HCT116 (cell line): ENCODE measurements at regions not wholly inside any gene's neighbourhood (a gene's known extent, or its start where the extent isn't known, plus 50 kb on each side); places are given as distances from the start of the nearest gene placed in this dataset.

Experiments
- CEBPB ChIP-seq: IDR thresholded peaks from 2 replicates; pipeline ENCODE4 v1.6.1; 2012; ENCODE audit warnings: low read depth
- EGR1 ChIP-seq: IDR thresholded peaks from 2 replicates; pipeline ENCODE4 v1.6.1; 2012; ENCODE audit warnings: low read depth
- EZH2phosphoT487 ChIP-seq: fragments of 200-600 bp; IDR thresholded peaks from 2 replicates; pipeline ENCODE4 v1.6.1; 2018; ENCODE audit warnings: antibody characterized with exemption, borderline replicate concordance
- POLR2A ChIP-seq: IDR thresholded peaks from 2 replicates; pipeline ENCODE4 v1.7.0; 2011; ENCODE audit warnings: borderline replicate concordance; ENCODE audit not compliant: insufficient read depth, insufficient read length; ENCODE audit errors: extremely low read depth
- POLR2AphosphoS5 ChIP-seq: IDR thresholded peaks from 2 replicates; pipeline ENCODE4 v1.6.1; 2011; ENCODE audit warnings: mild to moderate bottlenecking, low read depth, low read length, moderate library complexity
- SP1 ChIP-seq: IDR thresholded peaks from 2 replicates; pipeline ENCODE4 v1.6.1; 2012; ENCODE audit warnings: low read depth
- YY1 ChIP-seq: IDR thresholded peaks from 2 replicates; pipeline ENCODE4 v1.6.1; 2011; ENCODE audit warnings: low read length, low read depth, moderate library complexity, mild to moderate bottlenecking; ENCODE audit not compliant: insufficient replicate concordance; ENCODE audit errors: extremely low read depth
- ZNF274 ChIP-seq: fragments of 200-500 bp; sonication (Bioruptor generic); IDR thresholded peaks from 2 replicates; pipeline ENCODE4 v1.6.1; 2014; ENCODE audit warnings: mild to moderate bottlenecking, low read depth, low read length, inconsistent platforms
- TF ChIP-seq, protein P1 (sequence below): IDR thresholded peaks from 2 replicates; pipeline ENCODE4 v1.6.1; 2011; ENCODE audit warnings: mild to moderate bottlenecking, low read length, moderate library complexity; ENCODE audit not compliant: insufficient replicate concordance; ENCODE audit errors: extremely low read depth
- TF ChIP-seq, protein P2 (sequence below), 3 experiments: fragments of 200-600 bp in 1 of 3; sonication (generic) in 1 of 3; IDR thresholded peaks in 2 of 3; conservative IDR thresholded peaks in 1 of 3; 2 replicates each; pipeline ENCODE4 v1.5.1; 2012 to 2017; ENCODE audit warnings: low read depth in 2 of 3, low read length in 2 of 3, antibody characterized with exemption in 1 of 3, borderline replicate concordance in 1 of 3, control low read depth in 1 of 3, mild to moderate bottlenecking in 1 of 3, mixed read lengths in 1 of 3, mixed run types in 1 of 3, moderate library complexity in 1 of 3; ENCODE audit not compliant: insufficient read depth in 1 of 3
- TF ChIP-seq, protein P3 (sequence below): IDR thresholded peaks from 2 replicates; pipeline ENCODE4 v1.6.1; 2012; ENCODE audit warnings: low read depth
- TF ChIP-seq, protein P4 (sequence below): IDR thresholded peaks from 2 replicates; pipeline ENCODE4 v1.6.1; 2012

DNA sequence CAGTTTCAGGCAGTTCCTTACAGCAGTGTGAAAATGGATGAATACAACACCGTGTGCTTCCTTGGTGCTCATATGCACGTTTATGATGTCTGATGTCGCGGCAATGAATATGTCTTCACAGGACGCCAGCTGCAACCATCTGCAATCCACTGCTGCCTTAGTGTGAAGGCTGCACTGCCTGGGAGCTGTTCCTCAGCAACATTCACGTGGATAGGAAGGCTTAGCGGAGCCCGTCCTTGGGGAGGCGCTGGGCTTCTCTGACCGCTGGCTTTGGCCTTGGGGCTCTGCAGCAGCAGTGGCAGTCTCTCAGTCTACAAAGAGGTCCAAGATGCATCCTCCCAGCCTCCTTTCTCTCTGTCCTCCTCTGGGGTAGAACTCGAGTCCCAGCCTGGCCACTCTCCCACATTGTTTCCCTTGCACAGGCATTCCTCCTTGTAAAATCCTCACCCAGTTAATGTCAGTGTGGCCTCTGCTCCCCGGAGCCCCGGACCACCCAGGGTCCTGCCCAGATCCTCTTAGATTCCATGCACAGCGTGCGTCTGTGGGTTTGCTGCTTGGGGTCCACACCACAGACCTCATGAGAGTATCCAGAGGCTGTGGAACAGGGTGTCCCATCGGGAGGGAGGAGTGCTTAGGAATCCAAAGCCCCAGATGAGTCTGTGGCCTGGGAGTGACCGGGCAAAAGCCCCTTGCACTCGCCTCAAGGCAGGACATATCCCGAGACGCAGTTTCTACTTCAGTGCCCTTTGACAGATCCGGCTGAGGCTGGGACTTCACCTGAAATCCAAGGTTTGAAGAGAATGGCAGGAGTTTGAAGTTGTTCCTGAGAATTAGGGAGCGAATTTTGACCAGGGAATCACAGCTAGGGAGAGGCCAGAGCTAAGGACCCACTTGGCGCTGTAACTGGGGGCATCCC, 181.3 kb downstream of the THBS2 start:
- TF ChIP-seq, protein P1, sequence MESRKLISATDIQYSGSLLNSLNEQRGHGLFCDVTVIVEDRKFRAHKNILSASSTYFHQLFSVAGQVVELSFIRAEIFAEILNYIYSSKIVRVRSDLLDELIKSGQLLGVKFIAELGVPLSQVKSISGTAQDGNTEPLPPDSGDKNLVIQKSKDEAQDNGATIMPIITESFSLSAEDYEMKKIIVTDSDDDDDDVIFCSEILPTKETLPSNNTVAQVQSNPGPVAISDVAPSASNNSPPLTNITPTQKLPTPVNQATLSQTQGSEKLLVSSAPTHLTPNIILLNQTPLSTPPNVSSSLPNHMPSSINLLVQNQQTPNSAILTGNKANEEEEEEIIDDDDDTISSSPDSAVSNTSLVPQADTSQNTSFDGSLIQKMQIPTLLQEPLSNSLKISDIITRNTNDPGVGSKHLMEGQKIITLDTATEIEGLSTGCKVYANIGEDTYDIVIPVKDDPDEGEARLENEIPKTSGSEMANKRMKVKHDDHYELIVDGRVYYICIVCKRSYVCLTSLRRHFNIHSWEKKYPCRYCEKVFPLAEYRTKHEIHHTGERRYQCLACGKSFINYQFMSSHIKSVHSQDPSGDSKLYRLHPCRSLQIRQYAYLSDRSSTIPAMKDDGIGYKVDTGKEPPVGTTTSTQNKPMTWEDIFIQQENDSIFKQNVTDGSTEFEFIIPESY: no peak
- TF ChIP-seq, protein P2, sequence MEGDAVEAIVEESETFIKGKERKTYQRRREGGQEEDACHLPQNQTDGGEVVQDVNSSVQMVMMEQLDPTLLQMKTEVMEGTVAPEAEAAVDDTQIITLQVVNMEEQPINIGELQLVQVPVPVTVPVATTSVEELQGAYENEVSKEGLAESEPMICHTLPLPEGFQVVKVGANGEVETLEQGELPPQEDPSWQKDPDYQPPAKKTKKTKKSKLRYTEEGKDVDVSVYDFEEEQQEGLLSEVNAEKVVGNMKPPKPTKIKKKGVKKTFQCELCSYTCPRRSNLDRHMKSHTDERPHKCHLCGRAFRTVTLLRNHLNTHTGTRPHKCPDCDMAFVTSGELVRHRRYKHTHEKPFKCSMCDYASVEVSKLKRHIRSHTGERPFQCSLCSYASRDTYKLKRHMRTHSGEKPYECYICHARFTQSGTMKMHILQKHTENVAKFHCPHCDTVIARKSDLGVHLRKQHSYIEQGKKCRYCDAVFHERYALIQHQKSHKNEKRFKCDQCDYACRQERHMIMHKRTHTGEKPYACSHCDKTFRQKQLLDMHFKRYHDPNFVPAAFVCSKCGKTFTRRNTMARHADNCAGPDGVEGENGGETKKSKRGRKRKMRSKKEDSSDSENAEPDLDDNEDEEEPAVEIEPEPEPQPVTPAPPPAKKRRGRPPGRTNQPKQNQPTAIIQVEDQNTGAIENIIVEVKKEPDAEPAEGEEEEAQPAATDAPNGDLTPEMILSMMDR (IDR thresholded peaks at IDR 0.05 in 2 of 3, conservative IDR thresholded peaks at IDR 0.05 in 1 of 3; ENCODE audit: borderline replicate concordance in 1 of 3, insufficient read depth in 1 of 3, low read depth in 2 of 3, low read length in 2 of 3): no peak
- no peak for TF ChIP-seq POLR2A
- no peak for TF ChIP-seq EGR1
- TF ChIP-seq YY1: no peak
- no peak for TF ChIP-seq EZH2phosphoT487
- TF ChIP-seq, protein P3, sequence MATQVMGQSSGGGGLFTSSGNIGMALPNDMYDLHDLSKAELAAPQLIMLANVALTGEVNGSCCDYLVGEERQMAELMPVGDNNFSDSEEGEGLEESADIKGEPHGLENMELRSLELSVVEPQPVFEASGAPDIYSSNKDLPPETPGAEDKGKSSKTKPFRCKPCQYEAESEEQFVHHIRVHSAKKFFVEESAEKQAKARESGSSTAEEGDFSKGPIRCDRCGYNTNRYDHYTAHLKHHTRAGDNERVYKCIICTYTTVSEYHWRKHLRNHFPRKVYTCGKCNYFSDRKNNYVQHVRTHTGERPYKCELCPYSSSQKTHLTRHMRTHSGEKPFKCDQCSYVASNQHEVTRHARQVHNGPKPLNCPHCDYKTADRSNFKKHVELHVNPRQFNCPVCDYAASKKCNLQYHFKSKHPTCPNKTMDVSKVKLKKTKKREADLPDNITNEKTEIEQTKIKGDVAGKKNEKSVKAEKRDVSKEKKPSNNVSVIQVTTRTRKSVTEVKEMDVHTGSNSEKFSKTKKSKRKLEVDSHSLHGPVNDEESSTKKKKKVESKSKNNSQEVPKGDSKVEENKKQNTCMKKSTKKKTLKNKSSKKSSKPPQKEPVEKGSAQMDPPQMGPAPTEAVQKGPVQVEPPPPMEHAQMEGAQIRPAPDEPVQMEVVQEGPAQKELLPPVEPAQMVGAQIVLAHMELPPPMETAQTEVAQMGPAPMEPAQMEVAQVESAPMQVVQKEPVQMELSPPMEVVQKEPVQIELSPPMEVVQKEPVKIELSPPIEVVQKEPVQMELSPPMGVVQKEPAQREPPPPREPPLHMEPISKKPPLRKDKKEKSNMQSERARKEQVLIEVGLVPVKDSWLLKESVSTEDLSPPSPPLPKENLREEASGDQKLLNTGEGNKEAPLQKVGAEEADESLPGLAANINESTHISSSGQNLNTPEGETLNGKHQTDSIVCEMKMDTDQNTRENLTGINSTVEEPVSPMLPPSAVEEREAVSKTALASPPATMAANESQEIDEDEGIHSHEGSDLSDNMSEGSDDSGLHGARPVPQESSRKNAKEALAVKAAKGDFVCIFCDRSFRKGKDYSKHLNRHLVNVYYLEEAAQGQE: no peak
- no peak for TF ChIP-seq SP1
- TF ChIP-seq POLR2AphosphoS5: no peak
- no peak for TF ChIP-seq ZNF274
- no peak for TF ChIP-seq CEBPB
- TF ChIP-seq, protein P4, sequence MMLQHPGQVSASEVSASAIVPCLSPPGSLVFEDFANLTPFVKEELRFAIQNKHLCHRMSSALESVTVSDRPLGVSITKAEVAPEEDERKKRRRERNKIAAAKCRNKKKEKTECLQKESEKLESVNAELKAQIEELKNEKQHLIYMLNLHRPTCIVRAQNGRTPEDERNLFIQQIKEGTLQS: no peak
